ENCODE measurements at regions not wholly inside any gene's neighbourhood (a gene's known extent, or its start where the extent isn't known, plus 50 kb on each side); places are given as distances from the start of the nearest gene placed in this dataset.

DNA sequence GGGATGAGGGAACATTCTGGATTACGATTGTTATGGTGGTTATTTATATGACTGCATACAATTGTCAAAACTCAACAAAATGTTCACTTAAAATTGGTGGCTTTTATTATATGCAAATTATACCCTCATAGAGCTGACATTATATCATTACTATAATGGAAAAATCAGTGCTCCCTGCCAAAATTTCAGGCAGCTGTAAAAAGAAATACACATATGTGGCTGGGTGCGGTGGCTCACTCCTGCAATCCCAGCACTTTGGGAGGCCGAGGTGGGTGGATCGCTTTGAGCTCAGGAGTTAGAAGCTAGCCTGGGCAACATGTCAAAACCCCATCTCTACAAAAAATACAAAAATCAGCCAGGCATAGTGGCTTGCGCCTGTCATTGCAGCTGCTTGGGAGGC is 75.8 kb upstream of the SULF2 start:
- TF ChIP-seq, protein P1, sequence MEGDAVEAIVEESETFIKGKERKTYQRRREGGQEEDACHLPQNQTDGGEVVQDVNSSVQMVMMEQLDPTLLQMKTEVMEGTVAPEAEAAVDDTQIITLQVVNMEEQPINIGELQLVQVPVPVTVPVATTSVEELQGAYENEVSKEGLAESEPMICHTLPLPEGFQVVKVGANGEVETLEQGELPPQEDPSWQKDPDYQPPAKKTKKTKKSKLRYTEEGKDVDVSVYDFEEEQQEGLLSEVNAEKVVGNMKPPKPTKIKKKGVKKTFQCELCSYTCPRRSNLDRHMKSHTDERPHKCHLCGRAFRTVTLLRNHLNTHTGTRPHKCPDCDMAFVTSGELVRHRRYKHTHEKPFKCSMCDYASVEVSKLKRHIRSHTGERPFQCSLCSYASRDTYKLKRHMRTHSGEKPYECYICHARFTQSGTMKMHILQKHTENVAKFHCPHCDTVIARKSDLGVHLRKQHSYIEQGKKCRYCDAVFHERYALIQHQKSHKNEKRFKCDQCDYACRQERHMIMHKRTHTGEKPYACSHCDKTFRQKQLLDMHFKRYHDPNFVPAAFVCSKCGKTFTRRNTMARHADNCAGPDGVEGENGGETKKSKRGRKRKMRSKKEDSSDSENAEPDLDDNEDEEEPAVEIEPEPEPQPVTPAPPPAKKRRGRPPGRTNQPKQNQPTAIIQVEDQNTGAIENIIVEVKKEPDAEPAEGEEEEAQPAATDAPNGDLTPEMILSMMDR (IDR thresholded peaks at IDR 0.05; ENCODE audit: low read depth, low read length): no peak
- TF ChIP-seq EZH2phosphoT487 (IDR thresholded peaks at IDR 0.05; ENCODE audit: low read depth): no peak
